ENCODE measurements at regions not wholly inside any gene's neighbourhood (a gene's known extent, or its start where the extent isn't known, plus 50 kb on each side); places are given as distances from the start of the nearest gene placed in this dataset.

DNA sequence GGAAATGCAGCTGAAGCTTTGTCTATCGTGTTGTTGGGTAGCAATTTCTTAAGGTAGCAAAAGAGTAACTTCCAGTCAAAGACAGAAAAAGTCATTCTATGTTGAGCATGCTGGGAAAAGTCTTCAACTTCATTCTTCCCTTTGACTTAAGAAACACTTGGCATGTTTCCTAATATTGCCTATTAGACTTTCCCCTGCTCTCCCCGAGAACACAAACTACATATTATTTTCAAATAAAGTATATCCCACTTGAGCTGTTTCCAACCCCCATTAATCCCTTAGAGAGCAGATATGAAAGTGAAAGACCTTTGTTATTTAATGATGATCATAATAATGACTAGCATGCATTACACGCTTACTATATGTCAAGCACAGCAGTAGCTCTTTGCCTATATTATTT is 136.0 kb upstream of the SPOPL start:
- no peak for TF ChIP-seq GATA2 (IDR thresholded peaks at IDR 0.05; ENCODE audit: low read depth, low read length)
- no peak for TF ChIP-seq GATA3 (IDR thresholded peaks at IDR 0.05; ENCODE audit: low read depth, low read length)
